GM18498 (cell line): ENCODE measurements at regions not wholly inside any gene's neighbourhood (a gene's known extent, or its start where the extent isn't known, plus 50 kb on each side); places are given as distances from the start of the nearest gene placed in this dataset.

Source experiments
- ATAC-seq: cut with Tn5 transposase; IDR thresholded peaks from one replicate; pipeline ENCODE4 v1.9.1; 2021; ENCODE audit warnings: mild to moderate bottlenecking, moderate library complexity; ENCODE audit not compliant: unreplicated experiment

DNA sequence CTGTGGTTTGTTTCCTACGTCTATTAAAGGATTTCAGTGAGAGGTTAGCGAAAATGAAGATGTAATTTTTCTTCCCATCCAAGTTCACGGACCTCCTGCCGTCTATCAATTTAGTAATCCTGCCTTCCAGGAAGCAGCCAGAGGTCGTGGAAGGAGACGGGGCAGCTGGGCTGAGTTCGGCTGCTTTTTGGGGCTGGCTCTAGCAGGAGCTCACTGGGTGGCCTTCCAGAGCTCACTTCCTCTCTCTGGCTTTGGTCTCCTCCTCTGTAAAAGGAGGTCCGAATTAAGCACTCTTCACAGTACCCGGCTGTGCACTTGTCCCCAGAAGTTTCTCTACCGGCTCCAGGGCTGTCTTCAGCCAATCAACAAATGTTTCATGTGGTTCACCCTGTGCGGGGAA is 295.4 kb downstream of the BCOR start:
- ATAC-seq = no peak

DNA sequence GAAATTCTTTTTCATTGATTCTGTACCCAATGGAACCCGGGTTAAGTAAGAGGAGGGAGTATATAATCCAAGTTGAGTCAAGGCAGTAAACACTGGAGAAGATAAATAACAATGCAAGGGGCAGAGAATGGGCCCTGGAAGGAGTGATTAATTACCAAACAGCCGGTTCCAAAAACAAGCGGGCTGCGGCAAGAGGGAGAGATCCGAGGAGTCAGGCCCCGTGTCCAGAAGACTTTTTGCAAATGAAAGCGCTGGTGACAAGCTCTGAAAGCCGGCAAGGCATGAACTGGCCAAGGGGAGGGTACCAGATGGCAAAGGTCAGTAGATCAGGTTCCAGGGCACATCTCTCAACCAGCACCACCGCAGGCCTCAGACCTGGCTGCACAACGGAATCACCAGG is 294.9 kb downstream of the BCOR start:
- no peak for ATAC-seq

DNA sequence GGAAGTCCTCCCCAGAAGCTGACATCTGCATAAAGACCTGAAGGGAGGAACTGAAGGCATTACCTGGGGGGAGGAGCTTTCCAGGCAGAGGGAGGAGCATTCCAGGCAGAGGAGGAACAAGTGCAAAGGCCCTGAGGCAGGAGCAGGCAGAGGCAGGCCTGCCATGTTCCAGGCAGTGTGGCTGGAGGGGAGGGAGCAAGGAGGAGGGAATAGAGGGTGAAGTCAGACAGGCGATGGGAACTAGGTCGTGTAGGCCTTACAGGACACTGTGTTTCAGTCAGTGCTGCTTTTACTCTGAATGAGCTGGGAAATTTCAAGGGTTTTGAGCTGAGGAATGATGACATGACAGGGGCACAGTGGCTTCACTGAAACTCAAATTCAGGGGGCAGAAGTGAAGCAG is 292.7 kb downstream of the BCOR start:
- ATAC-seq = no peak

DNA sequence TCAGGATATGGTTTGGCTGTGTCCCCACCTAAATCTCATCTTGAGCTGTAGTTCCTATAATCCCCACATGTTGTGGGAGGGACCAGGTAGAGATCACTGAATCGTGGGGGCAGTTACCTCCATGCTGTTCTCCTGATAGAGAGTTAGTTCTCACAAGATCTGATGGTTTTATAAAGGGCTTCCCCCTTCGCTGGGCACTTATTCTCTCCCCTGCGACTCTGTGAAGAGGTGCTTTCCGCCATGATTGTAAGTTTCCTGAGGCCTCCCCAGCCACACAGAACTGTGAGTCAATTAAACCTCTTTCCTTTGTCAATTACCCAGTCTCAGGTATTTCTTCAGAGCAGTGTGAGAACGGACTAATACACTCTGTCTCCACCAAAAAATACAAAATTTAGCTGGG is 291.9 kb downstream of the BCOR start:
- no peak for ATAC-seq

DNA sequence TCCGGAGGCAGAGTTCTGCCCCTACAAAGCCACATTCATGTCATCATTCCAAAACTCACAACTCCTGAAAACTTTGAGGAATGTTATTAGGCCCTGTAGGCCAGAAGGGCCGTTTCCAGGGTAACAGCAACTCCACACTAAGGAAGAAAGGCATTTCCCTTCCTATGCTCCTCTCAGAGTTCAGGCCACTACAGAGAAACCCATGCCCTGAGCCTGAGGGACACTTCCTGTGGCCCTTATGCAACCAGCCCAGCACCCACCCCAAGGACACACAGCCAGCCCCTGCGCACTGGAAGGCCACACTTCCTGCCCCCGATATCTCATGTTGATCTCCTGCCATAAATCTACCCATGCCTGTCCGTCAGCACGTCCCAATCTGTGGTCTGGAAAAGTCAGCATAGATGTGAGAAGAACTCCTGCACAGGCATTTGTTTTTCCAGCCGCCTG is 289.3 kb downstream of the BCOR start:
- ATAC-seq = no peak

DNA sequence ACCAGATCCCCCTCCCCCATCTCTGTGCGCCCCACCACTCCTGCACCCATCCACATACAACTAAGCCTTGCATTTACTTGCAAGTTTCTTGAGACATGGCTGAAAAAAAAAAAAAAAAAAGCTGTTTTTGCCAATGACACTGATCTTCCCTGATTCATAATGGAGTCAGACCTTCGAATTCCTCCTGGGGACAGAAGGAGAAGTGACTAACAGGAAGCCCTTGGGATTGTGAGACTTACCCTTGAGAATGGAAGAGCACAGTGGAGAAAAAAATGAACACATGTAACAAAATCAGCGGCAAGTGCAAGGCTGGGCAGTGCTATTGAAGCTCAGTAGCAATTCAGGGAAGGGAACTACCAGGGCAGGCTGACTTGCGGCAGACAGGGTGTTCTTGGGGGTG is 288.4 kb downstream of the BCOR start:
- ATAC-seq = no peak

DNA sequence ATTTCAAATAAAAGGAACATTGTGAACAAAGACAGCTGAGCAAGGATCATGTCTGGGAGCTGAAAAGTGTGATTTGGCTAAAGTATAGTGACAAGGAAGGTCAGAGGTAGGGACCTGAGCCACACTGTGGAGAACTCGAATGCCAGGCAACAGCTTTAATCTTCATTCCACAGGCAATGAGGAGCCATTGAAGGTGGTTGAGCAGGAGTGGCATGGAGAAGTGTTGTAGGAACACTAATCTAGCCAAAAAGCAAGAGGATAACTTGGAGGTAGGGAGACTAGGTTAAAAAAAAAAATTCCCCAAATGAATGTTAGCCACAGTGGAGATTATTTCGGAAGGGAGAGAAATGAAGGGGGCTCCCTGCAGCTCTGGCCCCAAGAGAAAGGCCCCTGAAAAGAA is 286.9 kb downstream of the BCOR start:
- ATAC-seq = no peak

DNA sequence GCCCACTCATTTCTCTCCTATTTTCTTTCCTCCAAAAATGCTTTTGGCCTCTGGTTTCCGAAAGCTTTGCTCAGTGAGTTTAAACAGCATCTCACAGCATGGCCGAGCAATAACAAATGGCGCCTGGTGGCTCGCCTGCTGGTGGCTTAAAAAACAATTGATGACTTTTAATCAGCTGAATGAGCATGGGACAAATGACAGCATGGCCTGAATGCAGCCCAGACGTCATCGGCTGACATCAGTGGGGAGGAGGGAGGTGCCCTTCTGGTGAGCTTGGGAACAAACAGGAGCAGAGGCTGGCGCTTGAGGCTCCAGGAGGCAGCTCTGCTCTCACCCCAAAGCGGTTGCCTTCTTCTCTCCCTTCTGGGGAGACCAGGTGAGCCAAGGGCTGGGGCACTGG is 286.4 kb downstream of the BCOR start:
- ATAC-seq = no peak

DNA sequence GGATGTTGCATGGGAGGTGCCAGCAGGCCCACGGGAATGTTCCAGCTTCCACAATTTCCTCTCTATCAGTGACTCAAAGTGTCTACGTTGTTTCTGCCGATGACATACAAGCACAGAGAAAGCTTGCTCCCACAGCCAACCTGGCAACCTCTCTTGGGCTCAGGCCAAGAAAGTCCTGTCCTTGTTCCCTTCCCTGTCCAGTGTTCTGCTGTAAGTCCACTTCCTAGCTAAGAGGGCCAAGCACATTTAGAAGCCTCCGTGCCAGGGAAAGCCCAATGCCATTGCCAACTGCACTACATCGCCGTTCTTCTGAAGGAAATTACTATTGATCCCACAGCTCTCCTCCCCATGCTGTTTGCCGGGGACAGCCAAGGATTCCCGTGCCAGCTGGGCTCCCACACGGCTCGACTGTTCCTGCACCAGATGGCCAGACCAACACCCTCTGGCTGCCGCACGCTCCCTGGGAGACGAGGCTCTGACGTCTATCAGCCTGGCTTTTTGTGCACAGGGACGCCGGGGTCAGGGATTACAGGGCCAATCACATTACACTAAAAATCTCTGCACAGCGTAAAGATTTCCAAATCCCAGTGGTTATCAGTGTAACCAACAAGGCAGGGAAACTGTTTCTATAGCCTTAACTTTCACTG is 284.0 kb downstream of the BCOR start:
- no peak for ATAC-seq

DNA sequence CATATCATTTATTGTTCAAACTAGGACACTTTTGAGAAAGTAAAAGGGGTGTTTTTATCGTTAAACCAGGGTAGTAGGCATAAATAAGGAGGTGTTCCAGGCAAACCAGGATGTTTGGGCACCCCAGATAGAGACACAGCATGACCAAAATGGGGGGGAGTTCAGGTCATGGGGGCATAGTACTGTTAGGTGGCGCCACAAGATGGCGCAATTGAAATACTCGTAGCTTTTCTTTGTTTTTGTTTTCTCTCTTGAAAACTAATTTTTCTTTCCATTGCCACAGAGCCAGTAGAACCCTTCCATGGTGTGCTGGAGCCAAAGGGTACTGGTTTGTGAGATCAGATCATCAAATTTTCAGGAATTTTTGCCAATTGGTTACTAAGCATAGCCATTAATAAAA is 283.4 kb downstream of the BCOR start:
- no peak for ATAC-seq

DNA sequence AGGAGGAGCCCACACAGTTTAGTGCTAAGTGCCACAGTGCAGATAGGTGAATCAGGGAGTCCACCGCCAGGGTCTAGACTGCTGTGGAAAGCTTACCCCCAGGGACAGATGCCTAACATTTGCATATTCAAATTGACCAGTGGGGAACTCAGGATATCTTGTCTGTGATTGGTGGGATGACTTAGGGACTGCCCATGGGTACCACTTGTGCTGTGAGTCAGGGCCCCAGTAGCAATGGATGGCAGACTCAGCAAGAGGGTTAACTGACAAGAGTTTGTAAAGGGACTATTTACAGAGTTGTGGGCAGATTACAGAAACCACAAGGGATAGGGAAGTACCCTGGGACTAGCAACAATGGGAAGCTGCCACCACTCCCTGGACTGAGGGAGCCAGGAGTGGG is 282.1 kb downstream of the BCOR start:
- peak; percentile 64 for ATAC-seq

DNA sequence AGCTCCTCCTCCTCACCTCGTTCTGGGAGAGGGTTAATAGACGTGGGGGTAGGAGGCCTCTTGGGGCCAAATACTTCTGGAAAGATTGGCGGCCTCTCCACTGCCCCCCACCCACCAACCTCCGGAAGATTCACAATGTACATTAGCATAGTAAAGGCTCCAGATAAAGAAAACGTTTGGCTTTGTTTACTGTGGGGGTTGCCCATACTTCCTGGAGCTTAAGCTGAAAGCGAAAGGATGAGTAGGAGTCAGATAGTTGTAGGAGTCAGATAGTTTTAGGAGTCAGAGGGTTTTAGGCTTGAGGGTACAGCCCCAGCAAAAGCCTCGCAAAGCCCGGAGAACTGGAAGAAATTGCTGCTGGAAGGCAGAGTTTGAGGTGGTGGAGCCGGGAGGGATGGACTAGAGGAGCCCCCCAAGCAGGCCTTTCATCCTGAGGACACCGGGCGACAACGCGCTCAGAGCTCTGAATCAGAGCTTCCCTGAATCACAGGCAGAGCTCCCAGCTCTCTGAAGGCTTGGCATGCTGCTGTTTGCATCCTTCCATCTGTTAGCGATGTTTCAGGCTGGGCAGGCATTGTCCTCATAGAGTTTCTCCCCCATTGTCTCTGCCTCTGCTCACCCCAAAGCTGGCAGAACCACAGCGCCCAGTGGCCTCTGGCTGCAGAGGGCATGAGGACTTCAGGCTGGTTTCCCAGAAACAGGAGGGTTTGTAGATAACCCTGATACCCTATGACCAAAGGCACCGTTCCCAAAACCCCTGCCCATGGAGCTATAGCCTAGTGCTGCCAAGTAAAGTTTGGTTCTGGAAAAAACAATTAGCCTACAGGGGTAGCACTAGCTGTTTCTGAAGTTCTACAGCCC is 280.7 kb downstream of the BCOR start:
- no peak for ATAC-seq

DNA sequence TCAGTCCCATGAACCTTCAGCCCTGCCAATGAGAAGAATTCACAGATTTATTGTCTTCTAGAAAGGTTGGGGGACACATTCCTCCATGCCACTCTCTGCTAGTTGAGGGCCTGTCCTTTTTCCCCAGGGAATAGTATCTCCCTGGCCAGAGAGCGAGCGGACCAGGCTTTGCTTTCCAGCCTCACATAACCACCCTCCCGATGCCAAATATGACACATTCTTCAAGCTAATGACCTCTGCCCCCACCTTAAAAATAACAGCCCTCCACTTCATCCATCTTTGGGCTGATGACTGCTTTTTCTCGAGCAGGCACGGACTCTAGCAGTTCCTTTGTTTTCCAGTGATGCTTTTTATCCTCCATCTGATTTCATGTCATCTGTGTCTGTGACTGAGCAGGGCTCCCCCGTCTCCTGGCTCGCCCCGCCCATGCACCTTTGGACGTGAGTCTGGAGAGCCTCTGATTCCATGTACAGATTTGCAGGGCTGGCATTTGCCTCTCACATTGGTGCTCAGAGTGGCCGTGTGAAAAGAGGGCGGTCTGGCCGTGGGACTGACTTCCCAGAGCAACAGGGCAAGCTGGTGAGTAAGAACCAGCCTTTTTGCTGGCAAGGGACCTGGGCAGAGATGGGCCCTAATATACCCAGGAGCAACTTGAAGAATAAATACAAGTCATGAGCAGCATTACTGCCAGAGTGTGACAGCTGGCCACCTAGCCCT is 279.8 kb downstream of the BCOR start:
- ATAC-seq = no peak

DNA sequence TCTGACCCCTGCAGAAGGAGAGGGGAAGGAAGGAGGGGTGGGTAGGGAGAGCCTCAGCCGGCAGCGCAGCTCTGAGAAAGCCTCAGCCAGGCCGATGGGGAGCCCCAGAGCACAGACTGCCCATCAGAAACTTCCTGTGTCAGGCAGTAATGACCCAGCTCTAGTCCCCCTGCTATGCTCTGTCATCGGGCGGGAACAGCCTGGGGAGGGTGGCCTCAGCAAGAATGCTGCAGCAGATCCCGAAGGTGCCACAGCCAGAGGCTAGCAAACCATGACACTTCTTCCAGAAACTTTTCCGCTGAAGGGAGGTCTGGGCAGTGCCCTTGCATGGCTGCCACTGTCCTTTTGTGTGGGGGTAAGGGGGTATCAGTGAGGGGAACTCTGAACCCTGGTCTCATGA is 279.0 kb downstream of the BCOR start:
- no peak for ATAC-seq

DNA sequence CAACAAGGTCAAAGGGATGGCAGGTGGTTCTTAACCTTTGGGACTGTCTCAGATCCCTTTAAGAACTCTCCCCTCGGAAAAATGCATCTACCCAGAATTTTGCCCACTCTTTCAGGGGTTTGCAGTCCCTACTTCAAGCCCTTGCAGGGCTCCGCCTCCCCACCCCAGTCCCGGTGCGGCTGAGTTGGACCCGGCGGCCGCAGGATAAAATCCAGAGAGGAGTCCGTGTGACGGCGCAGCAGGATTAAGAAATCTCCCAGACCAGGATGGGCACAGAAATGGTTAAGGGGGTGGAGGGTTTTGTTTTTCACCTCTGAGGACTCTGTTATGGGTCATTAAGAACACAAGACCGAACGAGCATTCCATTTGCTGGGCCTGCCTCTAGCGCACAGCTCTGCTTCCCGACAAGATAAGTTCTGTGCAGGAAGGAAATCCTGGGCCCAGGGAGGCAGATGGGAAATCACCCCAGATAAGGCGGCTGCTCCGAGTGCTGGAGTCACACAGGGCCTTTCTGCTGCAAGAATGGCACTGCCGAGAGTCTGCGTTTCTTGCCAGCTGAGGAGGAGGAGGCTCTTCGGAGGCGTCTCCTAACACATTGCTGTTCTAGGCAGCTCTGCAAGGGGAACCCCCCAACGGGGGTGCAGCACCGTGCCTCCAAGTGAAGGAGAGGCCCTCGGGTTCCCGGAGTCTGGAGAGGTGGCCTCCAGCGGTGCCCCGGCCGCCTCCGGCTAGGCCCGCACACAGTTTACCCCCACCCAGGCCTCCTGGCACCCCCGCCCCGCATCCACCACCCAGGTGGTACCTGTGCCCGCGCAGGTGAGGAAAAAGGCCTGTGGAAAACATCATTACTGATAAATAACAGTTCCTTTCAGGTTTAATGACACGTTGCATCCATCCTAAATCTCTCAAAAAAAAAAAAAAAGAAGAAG is 277.6 kb downstream of the BCOR start:
- ATAC-seq = no peak

DNA sequence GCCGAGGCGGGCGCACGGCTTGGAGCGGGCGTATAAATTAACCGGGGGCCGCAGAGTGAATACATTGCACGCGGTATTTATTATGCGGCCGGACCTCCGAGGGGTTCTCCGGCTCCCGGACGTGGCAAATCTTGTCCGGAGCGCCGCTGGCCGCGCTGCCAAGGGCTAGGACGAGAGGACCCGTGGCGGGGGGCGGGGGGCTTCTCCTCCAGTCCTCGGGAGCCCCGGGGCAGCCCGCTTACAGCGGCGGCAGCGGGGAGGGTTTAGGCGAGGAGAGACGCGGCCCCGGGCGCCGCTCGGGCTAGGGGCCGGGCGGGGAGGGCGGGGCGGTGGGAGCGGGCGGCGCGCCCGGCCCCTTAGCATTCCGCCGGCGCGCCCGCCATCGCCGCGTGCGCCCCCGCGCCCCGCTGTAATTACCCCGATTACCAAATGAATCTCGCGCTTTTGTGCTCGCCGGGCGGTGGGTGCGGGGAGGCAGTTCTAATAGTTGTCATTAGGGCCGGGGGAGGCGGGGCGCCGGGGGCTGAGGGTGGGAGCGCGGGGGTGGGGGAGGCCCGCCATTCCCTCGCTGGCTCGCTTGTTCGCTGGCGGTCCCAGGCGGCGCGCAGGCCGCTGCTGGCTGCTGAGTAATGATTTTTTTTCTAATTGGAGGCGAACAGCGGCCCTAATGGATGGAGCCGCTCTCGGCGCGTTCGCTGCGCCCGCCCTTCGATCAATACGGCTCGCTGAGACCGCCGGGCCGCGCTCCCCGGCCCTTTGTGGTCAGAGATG is 276.6 kb downstream of the BCOR start:
- no peak for ATAC-seq

DNA sequence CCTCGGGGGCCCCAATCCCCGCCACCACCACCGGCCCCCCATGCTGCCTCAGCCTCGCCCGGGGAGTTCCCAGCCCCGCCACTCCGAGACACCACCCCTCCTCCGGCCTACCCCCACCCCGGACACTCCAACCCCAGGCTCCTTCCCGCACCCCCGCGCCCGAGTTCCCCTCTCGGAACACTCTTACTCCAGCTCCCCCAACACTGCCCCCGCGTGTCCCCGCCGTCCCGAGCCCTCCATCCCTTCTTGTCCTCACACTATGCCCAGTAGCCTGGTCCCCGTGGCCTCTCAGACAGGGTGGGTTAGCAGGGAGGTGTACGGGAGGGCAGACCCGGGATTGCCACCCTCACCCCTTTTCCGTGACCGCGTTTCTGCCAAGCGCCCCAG is 276.1 kb downstream of the BCOR start:
- no peak for ATAC-seq

DNA sequence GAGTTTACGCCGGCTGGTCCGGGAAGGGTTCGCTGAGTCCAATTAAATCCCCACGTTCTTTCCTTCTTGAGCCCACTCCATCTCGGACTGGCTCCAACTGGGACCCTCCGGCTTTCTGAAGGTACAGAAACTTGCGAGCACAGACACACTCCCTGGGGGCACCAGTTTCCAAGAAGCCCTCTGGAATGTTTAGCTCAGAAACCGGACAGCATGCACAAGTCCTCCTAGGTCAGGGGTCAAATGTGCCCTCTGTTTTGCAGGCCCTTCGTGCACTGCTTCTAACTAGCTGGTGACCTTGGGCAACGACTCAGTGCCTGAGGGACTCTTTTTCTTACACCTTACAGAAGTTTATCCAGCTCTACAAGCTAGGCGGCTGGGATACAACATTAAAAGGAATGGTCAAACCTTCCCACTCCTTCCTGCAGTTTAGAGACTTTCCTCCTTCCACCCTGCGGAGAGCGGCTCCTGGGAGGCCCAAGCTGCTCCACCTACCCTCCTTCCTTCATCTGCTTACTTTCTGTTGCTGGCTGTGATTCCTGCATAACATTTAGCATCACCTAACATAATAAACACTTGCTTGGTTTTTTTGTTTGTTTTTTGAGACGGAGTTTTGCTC is 275.5 kb downstream of the BCOR start:
- ATAC-seq = no peak

DNA sequence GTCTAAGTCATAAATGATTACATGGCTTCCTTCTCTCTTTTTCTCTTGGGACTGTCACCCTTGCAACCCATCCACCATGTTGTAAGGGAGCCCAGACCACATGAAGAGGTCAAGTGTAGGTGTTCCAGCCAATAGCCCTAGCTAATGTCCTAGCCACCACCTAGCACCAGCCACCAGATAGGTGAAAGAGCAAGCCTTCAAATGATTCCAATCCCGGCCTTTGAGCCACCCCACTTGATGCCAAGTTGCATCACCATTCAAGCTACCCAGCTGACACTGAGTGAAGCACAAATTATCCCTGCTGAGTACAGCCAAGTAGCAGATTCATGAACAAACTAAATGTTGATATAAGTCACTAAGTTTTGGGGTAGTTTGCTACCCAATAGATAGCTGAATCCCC is 274.3 kb downstream of the BCOR start:
- ATAC-seq = no peak

DNA sequence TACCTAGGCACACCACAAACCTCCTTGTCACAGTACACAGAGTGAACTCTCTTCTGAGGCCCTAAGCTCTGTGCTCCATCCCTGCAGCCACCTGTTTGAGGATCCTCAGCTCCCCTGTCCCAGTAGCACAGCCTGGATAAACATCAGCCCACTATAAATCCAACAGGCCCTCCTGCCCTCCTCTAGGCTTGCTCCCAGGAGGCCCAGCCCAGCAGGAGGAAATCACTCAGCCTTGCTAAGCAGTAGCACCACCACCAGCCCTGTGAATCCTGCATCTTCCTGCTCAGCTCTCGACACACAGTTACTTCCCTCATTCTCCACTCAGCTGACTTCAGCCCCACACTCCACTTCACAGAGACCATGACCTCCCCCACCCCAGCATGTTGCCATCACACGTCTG is 273.9 kb downstream of the BCOR start:
- no peak for ATAC-seq
